ENCODE measurements at regions not wholly inside any gene's neighbourhood (a gene's known extent, or its start where the extent isn't known, plus 50 kb on each side); places are given as distances from the start of the nearest gene placed in this dataset.
"Not testable (repeated sequence)": the region's sequence is repeated elsewhere in the genome, so short reads cannot be mapped to it uniquely, and the experiment has no call there.

GRCh38 chr2:100742277-100743254 lies 77.4 kb upstream of the NPAS2 start:
- no peak for DNase-seq (ENCODE audit: low spot score)

GRCh38 chr2:100743741-100744140 lies 76.2 kb upstream of the NPAS2 start:
- no peak for DNase-seq (ENCODE audit: low spot score)

GRCh38 chr2:100744184-100744583 lies 75.8 kb upstream of the NPAS2 start:
- DNase-seq (ENCODE audit: low spot score), result no peak

GRCh38 chr2:100744589-100744988 lies 75.3 kb upstream of the NPAS2 start:
- no peak for DNase-seq (ENCODE audit: low spot score)

GRCh38 chr2:100745604-100746003 lies 74.3 kb upstream of the NPAS2 start:
- DNase-seq (ENCODE audit: low spot score), result no peak

- no peak for DNase-seq (ENCODE audit: low spot score)
These were observed 72.4 kb upstream of the NPAS2 start for GRCh38 chr2:100747551-100747950.

- no peak for DNase-seq (ENCODE audit: low spot score)
These were observed 71.8 kb upstream of the NPAS2 start for GRCh38 chr2:100747996-100748615.

- no peak for DNase-seq (ENCODE audit: low spot score)
These were observed 71.3 kb upstream of the NPAS2 start for GRCh38 chr2:100748673-100749072.

- DNase-seq (ENCODE audit: low spot score), result no peak
These were observed 70.0 kb upstream of the NPAS2 start for GRCh38 chr2:100749771-100750542.

- not testable (repeated sequence) for DNase-seq (ENCODE audit: low spot score)
These were observed 67.9 kb upstream of the NPAS2 start for GRCh38 chr2:100751871-100752625.

- no peak for DNase-seq (ENCODE audit: low spot score)
These were observed 67.2 kb upstream of the NPAS2 start for GRCh38 chr2:100752628-100753333.

- DNase-seq (ENCODE audit: low spot score), result no peak
These were observed 66.5 kb upstream of the NPAS2 start for GRCh38 chr2:100753444-100753843.

- DNase-seq (ENCODE audit: low spot score), result no peak
These were observed 66.1 kb upstream of the NPAS2 start for GRCh38 chr2:100753881-100754280.

- no peak for DNase-seq (ENCODE audit: low spot score)
These were observed 65.0 kb upstream of the NPAS2 start for GRCh38 chr2:100754951-100755350.

- no peak for DNase-seq (ENCODE audit: low spot score)
These were observed 64.5 kb upstream of the NPAS2 start for GRCh38 chr2:100755441-100755840.

- no peak for DNase-seq (ENCODE audit: low spot score)
These were observed 63.2 kb upstream of the NPAS2 start for GRCh38 chr2:100756704-100757103.

GRCh38 chr2:100757621-100758394 lies 62.1 kb upstream of the NPAS2 start:
- no peak for DNase-seq (ENCODE audit: low spot score)

- DNase-seq (ENCODE audit: low spot score), result no peak
These were observed 60.0 kb upstream of the NPAS2 start for GRCh38 chr2:100759901-100760300.

GRCh38 chr2:100761365-100761764 lies 58.6 kb upstream of the NPAS2 start:
- no peak for DNase-seq (ENCODE audit: low spot score)

- no peak for DNase-seq (ENCODE audit: low spot score)
These were observed 55.5 kb upstream of the NPAS2 start for GRCh38 chr2:100764430-100764829.
